HG03558 (cell line): ENCODE measurements at regions not wholly inside any gene's neighbourhood (a gene's known extent, or its start where the extent isn't known, plus 50 kb on each side); places are given as distances from the start of the nearest gene placed in this dataset.
"Not testable (repeated sequence)": the region's sequence is repeated elsewhere in the genome, so short reads cannot be mapped to it uniquely, and the experiment has no call there.

ENCODE experiments used
- ATAC-seq: cut with Tn5 transposase; IDR thresholded peaks from one replicate; pipeline ENCODE4 v1.9.1; 2021; ENCODE audit warnings: moderate number of reproducible peaks; ENCODE audit not compliant: unreplicated experiment; ENCODE audit errors: extremely low read depth

GRCh38 chr5:68818057-68818695, 275.6 kb upstream of the SLC30A5 start:
- no peak for ATAC-seq

- no peak for ATAC-seq
These were observed 274.9 kb upstream of the SLC30A5 start for GRCh38 chr5:68818870-68819269.

GRCh38 chr5:68821056-68821455, 272.8 kb upstream of the SLC30A5 start:
- no peak for ATAC-seq

DNA sequence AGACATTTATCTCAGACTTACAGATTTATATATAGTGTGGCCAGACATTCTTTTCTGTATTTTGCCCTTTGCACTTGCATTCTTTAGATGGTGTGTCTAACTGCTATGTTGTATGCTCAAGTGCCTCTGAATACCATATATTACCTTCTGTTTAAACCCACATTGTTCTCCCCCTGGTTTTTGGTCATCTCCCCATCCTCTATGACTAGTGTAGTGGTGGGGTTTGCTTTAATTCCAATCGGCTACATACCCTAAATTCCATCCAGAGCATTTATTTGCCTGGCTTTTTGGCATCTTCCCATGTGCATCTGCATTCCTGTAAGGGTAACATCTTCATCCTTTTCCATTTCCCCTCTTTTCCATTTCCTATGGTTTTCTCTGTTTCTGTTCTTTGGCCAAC, 271.0 kb upstream of the SLC30A5 start:
- no peak for ATAC-seq

- ATAC-seq = no peak
These were observed 270.5 kb upstream of the SLC30A5 start for GRCh38 chr5:68823301-68823700.

- ATAC-seq = no peak
These were observed 263.4 kb upstream of the SLC30A5 start for GRCh38 chr5:68830377-68830898.

DNA sequence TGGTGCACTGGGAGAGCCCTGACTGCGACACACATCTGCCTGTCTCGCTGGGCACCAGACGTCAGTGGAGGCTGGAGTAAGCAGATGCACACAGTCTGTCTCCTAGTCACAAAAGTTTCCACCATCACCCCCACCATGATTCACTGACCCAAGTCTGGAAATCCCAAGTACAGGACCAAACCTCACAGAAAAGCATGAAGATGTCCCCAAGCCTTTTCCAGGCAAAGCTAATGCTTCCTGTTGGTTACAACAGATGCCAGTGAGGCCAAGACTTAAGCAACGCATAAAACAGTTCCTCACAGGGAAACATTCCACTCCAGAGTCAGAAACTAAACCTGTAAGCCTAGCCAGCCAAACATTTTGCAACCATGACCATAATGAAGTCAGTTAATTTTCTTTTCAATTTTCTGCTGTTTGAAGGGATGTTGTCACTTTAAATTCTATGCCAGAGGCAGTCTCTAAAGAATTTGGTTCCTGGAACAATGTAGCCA, 259.3 kb upstream of the SLC30A5 start:
- ATAC-seq = no peak

DNA sequence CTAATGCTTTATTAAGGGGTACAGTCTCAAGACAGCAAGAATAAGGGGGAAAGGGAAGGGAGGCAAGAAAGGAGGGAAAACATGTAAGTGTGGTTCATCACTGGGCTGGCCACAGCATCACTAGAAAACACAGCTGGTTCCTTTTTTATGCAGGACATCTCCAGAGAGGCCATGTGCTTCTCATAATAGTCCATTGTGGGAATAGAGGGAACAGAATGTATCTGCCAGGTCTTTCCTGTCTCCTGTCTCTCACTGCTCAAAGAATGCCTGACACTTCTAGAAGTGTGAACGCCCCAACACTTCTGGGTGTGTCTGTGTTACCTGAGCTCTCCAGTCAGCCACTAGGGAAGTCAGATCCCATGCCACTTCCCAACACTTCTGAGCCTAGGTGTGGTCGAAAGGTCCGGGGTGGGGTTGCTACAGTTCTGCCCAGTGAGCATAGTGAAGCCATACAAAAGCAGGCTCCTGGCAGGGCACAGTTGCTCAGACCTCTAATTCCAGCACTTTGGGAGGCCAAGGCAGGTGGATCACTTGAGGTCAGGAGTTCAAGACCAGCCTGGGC, 255.6 kb upstream of the SLC30A5 start:
- no peak for ATAC-seq

DNA sequence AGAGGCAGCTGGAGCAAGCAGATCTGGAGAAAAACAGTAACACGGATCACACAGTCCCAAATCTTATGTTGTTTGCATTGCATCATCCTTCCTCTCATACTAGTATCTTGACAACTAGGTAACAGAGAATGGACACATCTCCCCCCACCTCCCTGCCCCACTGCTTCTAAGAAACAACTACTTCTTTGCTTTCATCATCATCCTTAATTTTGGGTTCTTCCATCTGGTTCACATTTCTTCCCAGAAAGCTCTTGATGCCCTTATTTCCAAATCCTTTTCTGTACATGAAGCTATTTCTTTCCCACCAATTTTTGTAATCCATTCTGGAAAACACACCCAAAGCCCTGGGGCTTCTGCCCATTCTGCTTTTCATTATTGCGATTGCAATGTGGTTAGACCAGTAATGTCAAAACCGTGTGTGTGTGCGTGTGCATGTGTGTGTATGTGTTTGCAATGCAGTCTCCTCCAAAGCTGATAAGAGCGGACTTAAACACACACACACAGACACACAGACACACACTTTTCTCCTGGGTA, 254.7 kb upstream of the SLC30A5 start:
- ATAC-seq = no peak

- no peak for ATAC-seq
These were observed 250.0 kb upstream of the SLC30A5 start for GRCh38 chr5:68843624-68844364.

DNA sequence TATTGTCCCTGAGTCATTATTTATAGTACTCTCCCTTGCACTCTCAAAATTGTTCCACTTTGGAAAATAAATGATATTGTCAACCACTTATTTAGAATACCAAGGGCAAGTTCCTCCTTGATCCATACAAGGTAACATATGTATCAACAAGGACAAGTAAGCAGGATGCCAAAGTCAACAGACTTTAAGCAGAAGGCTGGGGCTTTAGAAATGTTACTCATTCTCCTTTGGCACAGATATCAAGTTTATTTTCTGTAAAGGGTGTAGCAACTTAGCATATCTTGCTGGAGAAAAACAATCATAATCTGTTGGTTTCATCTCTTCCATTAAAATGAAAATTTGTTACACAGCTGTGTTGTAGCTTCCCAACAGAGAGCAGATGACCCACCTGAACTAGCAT, 248.7 kb upstream of the SLC30A5 start:
- no peak for ATAC-seq

GRCh38 chr5:68846828-68847227, 247.0 kb upstream of the SLC30A5 start:
- ATAC-seq = no peak

GRCh38 chr5:68848091-68848490, 245.7 kb upstream of the SLC30A5 start:
- ATAC-seq = no peak

GRCh38 chr5:68849103-68849502, 244.7 kb upstream of the SLC30A5 start:
- no peak for ATAC-seq

DNA sequence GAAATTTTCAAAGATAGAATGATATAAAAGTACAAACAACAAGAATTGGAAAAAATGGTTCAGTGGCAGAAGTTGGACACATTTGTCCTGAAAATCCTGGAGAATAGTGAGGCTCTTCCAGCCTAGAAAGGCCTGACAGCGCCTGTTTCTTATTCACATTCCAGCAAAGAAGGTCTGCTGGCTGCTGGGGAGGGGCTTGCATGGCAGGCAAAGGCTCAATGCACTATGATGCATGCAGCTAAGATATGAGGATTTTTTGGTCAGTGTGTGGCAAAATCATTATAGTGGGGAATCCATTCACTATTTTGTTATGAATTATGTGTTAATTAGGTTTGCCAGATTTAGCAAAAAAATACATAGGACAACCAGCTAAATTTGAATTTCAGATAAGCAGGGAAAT, 243.9 kb upstream of the SLC30A5 start:
- no peak for ATAC-seq

- ATAC-seq = no peak
These were observed 232.7 kb upstream of the SLC30A5 start for GRCh38 chr5:68861099-68861498.

- ATAC-seq = no peak
These were observed 231.3 kb upstream of the SLC30A5 start for GRCh38 chr5:68862560-68862959.

DNA sequence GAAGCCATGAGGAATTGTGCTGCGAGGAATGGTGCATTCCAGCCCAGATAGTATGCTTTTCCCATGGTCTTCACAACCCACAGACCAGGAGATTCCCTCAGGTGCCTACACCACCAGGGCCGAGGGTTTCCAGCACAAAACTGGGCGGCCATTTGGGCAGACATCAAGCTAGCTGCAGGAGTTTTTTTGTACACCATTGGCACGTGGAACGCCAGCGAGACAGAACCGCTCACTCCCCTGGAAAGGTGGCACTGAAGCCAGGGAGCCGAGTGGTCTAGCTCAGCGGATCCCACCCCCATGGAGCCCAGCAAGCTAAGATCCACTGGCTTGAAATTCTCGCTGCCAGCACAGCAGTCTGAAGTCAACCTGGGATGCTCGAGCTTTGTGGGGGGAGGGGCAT, 228.6 kb upstream of the SLC30A5 start:
- not testable (repeated sequence) for ATAC-seq

- no peak for ATAC-seq
These were observed 221.6 kb upstream of the SLC30A5 start for GRCh38 chr5:68872088-68872839.

DNA sequence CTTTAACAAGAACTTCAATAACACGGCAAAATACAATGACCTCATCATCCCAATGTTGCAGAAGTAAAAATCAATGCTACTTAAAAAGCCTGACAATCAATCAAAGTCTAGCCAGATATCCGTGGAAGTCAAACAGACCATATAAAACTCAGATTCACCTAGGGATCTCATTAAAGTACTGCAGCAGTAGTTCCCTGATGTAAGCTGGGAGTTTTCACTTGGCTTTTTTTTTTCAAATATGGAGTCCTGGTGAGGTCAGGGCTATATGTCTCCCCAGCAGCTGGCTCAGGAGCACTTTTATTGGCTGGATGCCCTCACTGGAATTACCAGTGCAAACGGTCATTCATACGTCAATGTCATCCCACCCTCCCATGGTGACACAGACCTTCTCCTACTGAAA, 220.6 kb upstream of the SLC30A5 start:
- ATAC-seq = no peak
